ENCODE measurements at regions not wholly inside any gene's neighbourhood (a gene's known extent, or its start where the extent isn't known, plus 50 kb on each side); places are given as distances from the start of the nearest gene placed in this dataset.

DNA sequence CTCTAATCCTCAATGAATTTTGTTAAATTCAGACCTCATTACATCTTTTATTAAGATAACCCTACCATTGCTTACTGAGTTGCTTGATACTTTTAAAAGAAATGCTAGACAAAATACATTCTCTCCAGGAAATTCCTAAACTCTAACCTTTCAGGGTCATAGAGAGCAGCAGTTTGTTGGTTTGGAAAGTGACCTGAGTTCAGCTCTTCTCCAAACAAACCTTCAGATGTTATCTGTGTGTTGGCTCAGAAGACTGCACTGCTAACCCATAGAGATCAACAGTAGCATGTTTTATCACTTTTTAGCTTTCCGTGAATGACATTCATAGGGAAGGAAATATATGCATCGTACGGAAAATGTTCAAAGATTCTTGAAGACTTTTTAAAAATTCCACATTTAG, 101.8 kb upstream of the VEGFC start:
- no peak for TF ChIP-seq POLR2A (IDR thresholded peaks at IDR 0.05)
- TF ChIP-seq, protein P1, sequence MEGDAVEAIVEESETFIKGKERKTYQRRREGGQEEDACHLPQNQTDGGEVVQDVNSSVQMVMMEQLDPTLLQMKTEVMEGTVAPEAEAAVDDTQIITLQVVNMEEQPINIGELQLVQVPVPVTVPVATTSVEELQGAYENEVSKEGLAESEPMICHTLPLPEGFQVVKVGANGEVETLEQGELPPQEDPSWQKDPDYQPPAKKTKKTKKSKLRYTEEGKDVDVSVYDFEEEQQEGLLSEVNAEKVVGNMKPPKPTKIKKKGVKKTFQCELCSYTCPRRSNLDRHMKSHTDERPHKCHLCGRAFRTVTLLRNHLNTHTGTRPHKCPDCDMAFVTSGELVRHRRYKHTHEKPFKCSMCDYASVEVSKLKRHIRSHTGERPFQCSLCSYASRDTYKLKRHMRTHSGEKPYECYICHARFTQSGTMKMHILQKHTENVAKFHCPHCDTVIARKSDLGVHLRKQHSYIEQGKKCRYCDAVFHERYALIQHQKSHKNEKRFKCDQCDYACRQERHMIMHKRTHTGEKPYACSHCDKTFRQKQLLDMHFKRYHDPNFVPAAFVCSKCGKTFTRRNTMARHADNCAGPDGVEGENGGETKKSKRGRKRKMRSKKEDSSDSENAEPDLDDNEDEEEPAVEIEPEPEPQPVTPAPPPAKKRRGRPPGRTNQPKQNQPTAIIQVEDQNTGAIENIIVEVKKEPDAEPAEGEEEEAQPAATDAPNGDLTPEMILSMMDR (IDR thresholded peaks at IDR 0.05) = no peak

All from testis (tissue), 2 donors.